Heart left ventricle (tissue), 16 donors: ENCODE measurements at regions not wholly inside any gene's neighbourhood (a gene's known extent, or its start where the extent isn't known, plus 50 kb on each side); places are given as distances from the start of the nearest gene placed in this dataset.

ENCODE experiments used
- ATAC-seq, 4 donors: fragments of 200-7000 bp; cut with Tn5 transposase; one replicate each; pipeline ENCODE4 v1.9.1; 2020 to 2022; ENCODE audit warnings: moderate library complexity in 4 of 4, mild to moderate bottlenecking in 3 of 4, moderate number of reproducible peaks in 1 of 4
- DNase-seq, 5 donors: peaks; one replicate each; pipeline ENCODE4 v3.0.0-alpha.2; 2020
- H3K27ac ChIP-seq, 12 donors: fragments of 200-600 bp; sonication (generic) in 4 of 12; one replicate each; pipeline versions ENCODE4 v1.5.0 to v1.8.0; 2016 to 2022; ENCODE audit warnings: mild to moderate bottlenecking in 2 of 12
- H3K27me3 ChIP-seq, 9 donors: fragments of 200-600 bp; sonication (generic) in 2 of 9; one replicate each; pipeline versions ENCODE4 v1.5.1 to v1.8.0; 2016 to 2022; ENCODE audit warnings: mild to moderate bottlenecking in 3 of 9
- H3K36me3 ChIP-seq, 9 donors: fragments of 200-600 bp; sonication (generic) in 2 of 9; one replicate each; pipeline versions ENCODE4 v1.5.0 to v1.8.0; 2018 to 2022; ENCODE audit warnings: mild to moderate bottlenecking in 2 of 9
- H3K4me1 ChIP-seq, 12 donors: fragments of 200-600 bp; sonication (generic) in 4 of 12; one replicate each; pipeline versions ENCODE4 v1.5.0 to v1.8.0; 2016 to 2022; ENCODE audit warnings: mild to moderate bottlenecking in 3 of 12
- H3K4me3 ChIP-seq, 12 donors: fragments of 200-600 bp; sonication (generic) in 4 of 12; one replicate each; pipeline versions ENCODE4 v1.5.0 to v1.8.0; 2017 to 2022; ENCODE audit warnings: mild to moderate bottlenecking in 9 of 12, moderate library complexity in 4 of 12
- H3K9me3 ChIP-seq, 12 donors: fragments of 200-600 bp; sonication (generic) in 4 of 12; one replicate each; pipeline versions ENCODE4 v1.5.0 to v1.8.0; 2016 to 2022; ENCODE audit warnings: mild to moderate bottlenecking in 1 of 12
- POLR2A ChIP-seq, 2 donors: fragments of 450-650 bp; IDR thresholded peaks; one replicate each; pipeline ENCODE4 v1.6.1; 2017; ENCODE audit warnings: antibody characterized with exemption in 2 of 2, mild to moderate bottlenecking in 2 of 2, moderate library complexity in 2 of 2
- WGBS, 4 donors: extraction: QIAGEN DNeasy Blood & Tissue Kit in 2 of 4; methylation state at CpG; one replicate each; pipeline versions ENCODE4 v1.1.5 to v1.1.7; 2013 to 2018; 5-methylcytosine and 5-hydroxymethylcytosine counted together
- intact Hi-C, 10 donors: fragments of 100-400 bp; cut with DNase I; formaldehyde crosslinking; loops; one replicate each; pipeline versions ENCODE4 v1.11.1 to v1.14.2; 2022
- TF ChIP-seq, protein P1 (sequence below), 12 donors: fragments of 200-600 bp; sonication (generic) in 4 of 12; IDR thresholded peaks; one replicate each; pipeline versions ENCODE4 v1.5.0 to v1.8.0; 2018 to 2022; ENCODE audit warnings: antibody characterized with exemption in 12 of 12, mild to moderate bottlenecking in 5 of 12
- donor health status: ischemic (EF 13 %, LVEDD 7.1; RV severe dilation, severe dysfunction).
- donor health status: healthy with polysubstance abuse.
- donor health status: DM: no; HTN: yes; CAD: no.
- donor health status: DM: no; HTN: no; CAD: no.
- donor health status: ischemic (EF 25% LVEDD 6.9; RV normal size, moderate dysfunction).
- donor health status: ischemic (EF 25% LVEDD 5.7; RV mildly dilated, moderate dysfunction).
- donor health status: healthy.
- donor health status: DM: yes; HTN: yes; CAD: no.
- donor health status: ischemic (EF 35%, LVEDD 5.7; RV mildly dilated, moderate dysfunction).
- donor health status: nonischemic (EF 11% LVEDD 7.7; RV severe dilation, severe dysfunction).
- donor health status: DM: yes; HTN: yes; CAD: no.
- donor health status: PGD.
- donor health status: ischemic (EF 29% LVEDD 5.4; RV normal size, mild dysfunction).
- donor health status: nonischemic (EF 23%, LVEDD 6.1; RV moderate dilation, normal function).

DNA sequence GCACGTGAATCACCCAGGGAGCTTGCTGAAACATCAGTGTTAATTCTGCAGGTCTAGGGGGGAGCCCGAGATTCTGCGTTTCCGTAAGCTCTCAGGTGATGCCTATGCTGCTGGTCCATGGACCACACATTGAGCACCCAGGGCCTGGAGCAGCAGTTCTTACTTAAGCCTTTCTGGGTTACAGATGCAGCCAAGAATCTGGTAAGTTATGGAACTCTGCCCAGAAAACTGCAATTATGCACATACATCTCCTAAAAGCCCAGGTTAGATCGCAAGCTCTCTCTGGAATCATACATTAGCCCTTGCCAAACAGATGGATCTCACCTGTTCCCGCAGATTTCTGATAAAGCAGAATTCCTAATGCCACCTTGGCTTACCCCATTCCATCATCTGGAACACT is 265.9 kb upstream of the SALL1 start:
- Histone ChIP-seq H3K36me3 (no peaks in the 10 kb centered on the region), H3K4me1 (no peaks in the 10 kb centered on the region), H3K9me3 (no peaks in the 10 kb centered on the region), H3K27me3 (no peaks in the 10 kb centered on the region), H3K27ac (no peak overlapping the region), H3K4me3 (no peak overlapping the region)
- intact Hi-C loops: no loop called here
- DNase-seq: no peak
- TF ChIP-seq, protein P1, sequence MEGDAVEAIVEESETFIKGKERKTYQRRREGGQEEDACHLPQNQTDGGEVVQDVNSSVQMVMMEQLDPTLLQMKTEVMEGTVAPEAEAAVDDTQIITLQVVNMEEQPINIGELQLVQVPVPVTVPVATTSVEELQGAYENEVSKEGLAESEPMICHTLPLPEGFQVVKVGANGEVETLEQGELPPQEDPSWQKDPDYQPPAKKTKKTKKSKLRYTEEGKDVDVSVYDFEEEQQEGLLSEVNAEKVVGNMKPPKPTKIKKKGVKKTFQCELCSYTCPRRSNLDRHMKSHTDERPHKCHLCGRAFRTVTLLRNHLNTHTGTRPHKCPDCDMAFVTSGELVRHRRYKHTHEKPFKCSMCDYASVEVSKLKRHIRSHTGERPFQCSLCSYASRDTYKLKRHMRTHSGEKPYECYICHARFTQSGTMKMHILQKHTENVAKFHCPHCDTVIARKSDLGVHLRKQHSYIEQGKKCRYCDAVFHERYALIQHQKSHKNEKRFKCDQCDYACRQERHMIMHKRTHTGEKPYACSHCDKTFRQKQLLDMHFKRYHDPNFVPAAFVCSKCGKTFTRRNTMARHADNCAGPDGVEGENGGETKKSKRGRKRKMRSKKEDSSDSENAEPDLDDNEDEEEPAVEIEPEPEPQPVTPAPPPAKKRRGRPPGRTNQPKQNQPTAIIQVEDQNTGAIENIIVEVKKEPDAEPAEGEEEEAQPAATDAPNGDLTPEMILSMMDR (IDR thresholded peaks at IDR 0.05): no peak
- TF ChIP-seq POLR2A (IDR thresholded peaks at IDR 0.05): no peak
- no peak for ATAC-seq
- WGBS, 4 donors: 53 to 76% (median 73%) methylated on average over 6 of the region's 6 CpGs

DNA sequence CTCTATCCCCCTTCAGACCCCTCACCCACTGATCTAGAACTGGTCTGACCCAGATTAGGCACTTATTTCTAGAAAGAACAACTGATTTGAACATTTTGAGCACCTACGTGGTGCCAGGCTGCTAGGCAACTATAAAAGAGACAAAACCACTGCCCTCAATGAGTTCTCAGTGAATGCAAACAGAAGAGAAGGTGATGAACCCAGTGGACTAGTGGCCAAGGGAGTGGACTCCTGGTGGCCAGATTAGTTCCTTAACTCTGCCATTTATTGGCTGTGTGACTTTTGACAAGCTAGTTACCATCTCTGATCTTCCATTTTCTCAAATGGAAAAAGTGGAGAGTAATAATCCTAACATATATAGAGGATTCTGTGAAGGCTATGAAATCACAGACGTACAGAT is 259.1 kb upstream of the SALL1 start:
- no peaks in the 10 kb centered on the region for H3K4me1 ChIP-seq
- no peak overlapping the region for H3K27ac ChIP-seq
- WGBS, 4 donors: 67 to 75% (median 72%) methylated on average over 2 of the region's 2 CpGs
- H3K9me3 ChIP-seq: no peaks in the 10 kb centered on the region
- H3K27me3 ChIP-seq: no peaks in the 10 kb centered on the region
- TF ChIP-seq POLR2A (IDR thresholded peaks at IDR 0.05): no peak
- TF ChIP-seq, protein P1 (IDR thresholded peaks at IDR 0.05): no peak
- H3K36me3 ChIP-seq: no peaks in the 10 kb centered on the region
- ATAC-seq: no peak
- intact Hi-C loops: no loop called here
- H3K4me3 ChIP-seq: no peak overlapping the region
- DNase-seq: no peak

DNA sequence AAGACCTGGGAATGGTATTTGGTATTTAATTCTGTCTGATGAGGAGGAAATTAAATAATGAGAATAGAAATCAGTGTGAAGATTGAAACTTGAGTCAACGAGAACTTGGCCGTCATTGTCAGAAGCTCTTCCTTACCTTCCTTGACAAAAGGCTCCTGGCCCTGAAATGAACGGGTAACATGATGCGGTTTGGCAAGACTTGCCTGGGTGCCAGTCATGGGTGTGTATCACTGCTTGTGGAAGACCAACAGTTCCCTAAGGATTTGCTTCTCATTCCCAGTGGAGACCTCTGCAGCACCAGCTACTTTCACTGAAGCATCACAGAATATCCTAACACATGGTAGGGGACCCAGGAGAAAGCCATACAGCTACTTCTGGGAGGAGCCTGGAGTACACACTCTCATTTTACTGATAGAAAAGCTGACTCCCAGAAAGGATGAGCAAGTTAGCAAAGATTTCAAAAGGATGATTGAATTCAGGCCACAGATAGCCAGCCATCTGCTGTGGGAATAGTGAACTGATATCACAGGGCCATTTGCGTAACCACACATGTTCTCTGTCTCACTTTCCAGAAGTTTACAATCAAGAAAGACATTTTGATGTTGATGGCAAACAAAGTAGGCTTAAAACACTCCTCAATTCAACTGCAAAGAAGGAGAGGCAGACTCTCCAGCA is 258.1 kb upstream of the SALL1 start:
- TF ChIP-seq, protein P1 (IDR thresholded peaks at IDR 0.05): no peak
- no peak for TF ChIP-seq POLR2A (IDR thresholded peaks at IDR 0.05)
- Histone ChIP-seq H3K27ac (no peak overlapping the region), H3K9me3 (no peaks in the 10 kb centered on the region), H3K36me3 (no peaks in the 10 kb centered on the region), H3K27me3 (no peaks in the 10 kb centered on the region), H3K4me1 (no peaks in the 10 kb centered on the region), H3K4me3 (no peak overlapping the region)
- DNase-seq: no peak
- ATAC-seq: no peak
- 81 to 89% (median 84%) methylated on average over 5 of the region's 5 CpGs for WGBS, 4 donors
- intact Hi-C loops: no loop called here

DNA sequence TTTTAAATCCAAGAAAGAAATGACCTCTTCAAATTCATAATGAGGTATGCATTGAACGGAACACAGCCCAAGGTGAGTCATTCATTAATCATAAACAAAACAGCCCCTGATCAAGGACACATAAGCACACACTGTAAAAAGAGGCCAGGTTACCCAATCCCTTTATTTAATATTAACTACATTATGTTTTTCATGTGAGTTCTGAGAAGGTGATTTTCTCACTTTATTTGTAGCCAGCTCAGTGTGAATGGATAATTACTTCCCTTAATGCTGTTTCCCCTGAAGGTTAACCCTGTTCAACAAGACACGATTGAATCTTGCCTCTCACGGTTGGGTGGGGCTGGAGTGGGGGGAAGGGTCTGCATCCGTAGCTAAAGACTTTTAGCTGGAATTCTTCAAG is 257.3 kb upstream of the SALL1 start:
- no peaks in the 10 kb centered on the region for H3K4me1 ChIP-seq
- no peak for ATAC-seq
- no peak overlapping the region for H3K4me3 ChIP-seq
- no peaks in the 10 kb centered on the region for H3K36me3 ChIP-seq
- H3K27ac ChIP-seq: no peak overlapping the region
- H3K27me3 ChIP-seq: no peaks in the 10 kb centered on the region
- intact Hi-C loops: no loop called here
- 36 to 41% (median 39%) methylated on average over 4 of the region's 4 CpGs for WGBS, 4 donors
- no peak for DNase-seq
- TF ChIP-seq, protein P1 (IDR thresholded peaks at IDR 0.05): no peak
- TF ChIP-seq POLR2A (IDR thresholded peaks at IDR 0.05): no peak
- no peaks in the 10 kb centered on the region for H3K9me3 ChIP-seq
